ENCODE measurements at regions not wholly inside any gene's neighbourhood (a gene's known extent, or its start where the extent isn't known, plus 50 kb on each side); places are given as distances from the start of the nearest gene placed in this dataset.

DNA sequence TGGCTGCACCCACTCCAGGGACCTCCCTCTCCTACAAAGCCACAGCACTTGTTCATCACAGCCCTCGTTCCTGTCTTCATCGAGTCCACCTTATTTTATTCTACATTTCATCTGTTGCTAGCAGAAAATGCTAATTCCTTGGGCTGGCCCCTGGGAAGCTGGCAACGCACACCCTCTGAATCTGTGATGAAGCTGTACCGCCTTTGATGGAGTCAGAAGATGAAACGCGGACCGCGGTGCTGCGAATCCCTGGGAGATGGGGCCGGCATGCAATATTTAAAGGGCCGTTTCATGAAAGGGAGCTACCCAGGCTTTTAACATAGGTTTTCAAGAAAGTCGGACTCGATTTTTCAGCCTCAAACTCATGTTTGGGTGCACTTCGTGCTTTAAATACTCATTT, 88.5 kb downstream of the NPTX2 start:
- Histone ChIP-seq H3K9me3 (ENCODE audit: low read length) (no peaks in the 10 kb centered on the region), H3K27me3 (ENCODE audit: low read length) (peaks cover 26% of the 10 kb centered on the region), H3K9me2 (replicated peaks; ENCODE audit: low read length) (no peaks in the 10 kb centered on the region), H3K4me1 (ENCODE audit: insufficient read depth, low read length) (no peaks in the 10 kb centered on the region), H2AFZ (ENCODE audit: low read length) (no peak overlapping the region), H3K79me2 (ENCODE audit: low read length) (no peaks in the 10 kb centered on the region), H3K36me3 (ENCODE audit: low read depth, low read length) (no peaks in the 10 kb centered on the region), H3K27ac (ENCODE audit: low read length) (no peak overlapping the region), H3F3A (ENCODE audit: low read length, unreplicated experiment) (no peaks in the 10 kb centered on the region), H3K4me3 (ENCODE audit: low read length) (no peak overlapping the region), H3K4me2 (ENCODE audit: low read length) (no peak overlapping the region), H3K9ac (ENCODE audit: low read length) (no peak overlapping the region), H4K20me1 (ENCODE audit: low read length) (no peaks in the 10 kb centered on the region)
- intact Hi-C loops (cut with micrococcal nuclease): no loop called here
- no peak for ATAC-seq
- ChIA-PET CTCF (no interaction called here), POLR2A (ENCODE audit: unreplicated experiment) (no interaction called here)
- BruUV-seq (replicated peaks): no TSS peak
- TF ChIP-seq EZH2phosphoT487 (IDR thresholded peaks at IDR 0.05; ENCODE audit: borderline replicate concordance, low read length): no peak
- no peak for TF ChIP-seq EZH2 (IDR thresholded peaks at IDR 0.05; ENCODE audit: low read length, unreplicated experiment)
- TF ChIP-seq, protein P1, sequence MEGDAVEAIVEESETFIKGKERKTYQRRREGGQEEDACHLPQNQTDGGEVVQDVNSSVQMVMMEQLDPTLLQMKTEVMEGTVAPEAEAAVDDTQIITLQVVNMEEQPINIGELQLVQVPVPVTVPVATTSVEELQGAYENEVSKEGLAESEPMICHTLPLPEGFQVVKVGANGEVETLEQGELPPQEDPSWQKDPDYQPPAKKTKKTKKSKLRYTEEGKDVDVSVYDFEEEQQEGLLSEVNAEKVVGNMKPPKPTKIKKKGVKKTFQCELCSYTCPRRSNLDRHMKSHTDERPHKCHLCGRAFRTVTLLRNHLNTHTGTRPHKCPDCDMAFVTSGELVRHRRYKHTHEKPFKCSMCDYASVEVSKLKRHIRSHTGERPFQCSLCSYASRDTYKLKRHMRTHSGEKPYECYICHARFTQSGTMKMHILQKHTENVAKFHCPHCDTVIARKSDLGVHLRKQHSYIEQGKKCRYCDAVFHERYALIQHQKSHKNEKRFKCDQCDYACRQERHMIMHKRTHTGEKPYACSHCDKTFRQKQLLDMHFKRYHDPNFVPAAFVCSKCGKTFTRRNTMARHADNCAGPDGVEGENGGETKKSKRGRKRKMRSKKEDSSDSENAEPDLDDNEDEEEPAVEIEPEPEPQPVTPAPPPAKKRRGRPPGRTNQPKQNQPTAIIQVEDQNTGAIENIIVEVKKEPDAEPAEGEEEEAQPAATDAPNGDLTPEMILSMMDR (conservative IDR thresholded peaks at IDR 0.05; ENCODE audit: low read depth, low read length): no peak
- no peak for DNase-seq

DNA sequence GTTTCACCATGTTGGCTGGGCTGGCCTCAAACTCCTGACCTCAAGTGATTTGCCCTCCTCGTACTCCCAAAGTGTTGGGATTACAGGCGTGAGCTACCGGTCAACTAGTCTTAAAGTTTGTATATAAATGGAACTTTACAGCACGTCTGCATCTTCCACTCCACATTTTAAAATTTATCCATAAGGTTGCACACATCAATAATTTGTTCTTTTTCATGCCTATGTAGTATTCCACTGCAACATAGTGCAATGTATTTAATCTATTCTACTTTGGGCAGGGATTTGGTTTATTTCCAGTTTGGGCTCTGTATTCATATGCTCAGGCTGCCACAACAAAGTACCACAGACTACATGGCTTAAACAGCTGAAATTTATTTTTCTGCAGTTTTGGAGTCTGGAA, 90.0 kb downstream of the NPTX2 start:
- H3K9ac ChIP-seq (ENCODE audit: low read length): no peak overlapping the region
- H3K9me3 ChIP-seq (ENCODE audit: low read length): no peaks in the 10 kb centered on the region
- no peaks in the 10 kb centered on the region for H3K79me2 ChIP-seq (ENCODE audit: low read length)
- intact Hi-C loops (cut with micrococcal nuclease): no loop called here
- H3K4me2 ChIP-seq (ENCODE audit: low read length): no peak overlapping the region
- no peaks in the 10 kb centered on the region for H4K20me1 ChIP-seq (ENCODE audit: low read length)
- ChIA-PET CTCF (no interaction called here), POLR2A (ENCODE audit: unreplicated experiment) (no interaction called here)
- no peaks in the 10 kb centered on the region for H3K36me3 ChIP-seq (ENCODE audit: low read depth, low read length)
- no TSS peak for BruUV-seq (replicated peaks)
- H3F3A ChIP-seq (ENCODE audit: low read length, unreplicated experiment): no peaks in the 10 kb centered on the region
- ATAC-seq (no peak), DNase-seq (no peak)
- H3K4me3 ChIP-seq (ENCODE audit: low read length): no peak overlapping the region
- H3K27ac ChIP-seq (ENCODE audit: low read length): no peak overlapping the region
- H3K9me2 ChIP-seq (replicated peaks; ENCODE audit: low read length): no peaks in the 10 kb centered on the region
- no peaks in the 10 kb centered on the region for H3K4me1 ChIP-seq (ENCODE audit: insufficient read depth, low read length)
- H3K27me3 ChIP-seq (ENCODE audit: low read length): peaks cover 37% of the 10 kb centered on the region
- H2AFZ ChIP-seq (ENCODE audit: low read length): no peak overlapping the region
- TF ChIP-seq EZH2phosphoT487 (IDR thresholded peaks at IDR 0.05; ENCODE audit: borderline replicate concordance, low read length) (no peak), EZH2 (IDR thresholded peaks at IDR 0.05; ENCODE audit: low read length, unreplicated experiment) (no peak)
- TF ChIP-seq, protein P1 (conservative IDR thresholded peaks at IDR 0.05; ENCODE audit: low read depth, low read length): no peak

GRCh38 chr7:98711945-98712344, 94.9 kb downstream of the NPTX2 start:
- intact Hi-C loops (cut with micrococcal nuclease): no loop called here
- Histone ChIP-seq H2AFZ (ENCODE audit: low read length) (no peak overlapping the region), H3F3A (ENCODE audit: low read length, unreplicated experiment) (no peaks in the 10 kb centered on the region), H3K9ac (ENCODE audit: low read length) (no peak overlapping the region), H3K4me3 (ENCODE audit: low read length) (no peak overlapping the region), H3K27ac (ENCODE audit: low read length) (no peak overlapping the region), H3K4me1 (ENCODE audit: insufficient read depth, low read length) (no peaks in the 10 kb centered on the region), H3K9me2 (replicated peaks; ENCODE audit: low read length) (no peaks in the 10 kb centered on the region), H3K79me2 (ENCODE audit: low read length) (no peaks in the 10 kb centered on the region), H4K20me1 (ENCODE audit: low read length) (no peaks in the 10 kb centered on the region), H3K36me3 (ENCODE audit: low read depth, low read length) (no peaks in the 10 kb centered on the region), H3K9me3 (ENCODE audit: low read length) (no peaks in the 10 kb centered on the region), H3K4me2 (ENCODE audit: low read length) (no peak overlapping the region), H3K27me3 (ENCODE audit: low read length) (peaks cover 42% of the 10 kb centered on the region)
- DNase-seq (no peak), ATAC-seq (no peak)
- ChIA-PET CTCF (no interaction called here), POLR2A (ENCODE audit: unreplicated experiment) (no interaction called here)
- TF ChIP-seq EZH2phosphoT487 (IDR thresholded peaks at IDR 0.05; ENCODE audit: borderline replicate concordance, low read length) (no peak), EZH2 (IDR thresholded peaks at IDR 0.05; ENCODE audit: low read length, unreplicated experiment) (no peak)
- TF ChIP-seq, protein P1 (conservative IDR thresholded peaks at IDR 0.05; ENCODE audit: low read depth, low read length): no peak
- no TSS peak for BruUV-seq (replicated peaks)

Measured in PC-3 (cell line).